H1 (cell line): ENCODE measurements at regions not wholly inside any gene's neighbourhood (a gene's known extent, or its start where the extent isn't known, plus 50 kb on each side); places are given as distances from the start of the nearest gene placed in this dataset.
A peak's percentile ranks its signal among the peaks of the same experiment; 100 is the strongest.

Experiments
- BRCA1 ChIP-seq: IDR thresholded peaks from 2 replicates; pipeline ENCODE4 v1.6.1; 2012; ENCODE audit warnings: low read depth, low read length, improper control_type of control experiment
- CREB1 ChIP-seq: IDR thresholded peaks from 2 replicates; pipeline ENCODE4 v1.6.1; 2012; ENCODE audit warnings: inconsistent platforms
- CTCF ChIP-seq, 3 experiments: IDR thresholded peaks; 1 replicate in 2 of 3; 2 replicates in 1 of 3; pipeline versions ENCODE4 v1.5.1 to v1.6.1; 2011; ENCODE audit warnings: low read length in 3 of 3, mild to moderate bottlenecking in 3 of 3, inconsistent platforms in 2 of 3, low read depth in 1 of 3, moderate library complexity in 1 of 3; ENCODE audit not compliant: insufficient read depth in 1 of 3; ENCODE audit errors: control extremely low read depth in 1 of 3
- MAX ChIP-seq: IDR thresholded peaks from 2 replicates; pipeline ENCODE4 v1.6.1; 2012; ENCODE audit warnings: inconsistent platforms
- RAD21 ChIP-seq, 2 experiments: IDR thresholded peaks in 1 of 2; conservative IDR thresholded peaks in 1 of 2; 2 replicates each; pipeline ENCODE4 v1.6.1; 2011; ENCODE audit warnings: low read depth in 2 of 2, low read length in 2 of 2, improper control_type of control experiment in 1 of 2, inconsistent platforms in 1 of 2, mild to moderate bottlenecking in 1 of 2, moderate library complexity in 1 of 2
- SIN3A ChIP-seq, 2 experiments: IDR thresholded peaks in 1 of 2; conservative IDR thresholded peaks in 1 of 2; 2 replicates each; pipeline ENCODE4 v1.6.1; 2011 to 2012; ENCODE audit warnings: low read length in 2 of 2, improper control_type of control experiment in 1 of 2, low read depth in 1 of 2, mild to moderate bottlenecking in 1 of 2
- TAF1 ChIP-seq: IDR thresholded peaks from 2 replicates; pipeline ENCODE4 v1.6.1; 2011; ENCODE audit warnings: mild to moderate bottlenecking, low read depth, low read length
- TAF7 ChIP-seq: optimal IDR thresholded peaks from 2 replicates; pipeline ENCODE3; 2011; ENCODE audit warnings: low read depth, mild to moderate bottlenecking, inconsistent platforms, low read length, moderate library complexity, borderline replicate concordance
- TCF12 ChIP-seq: IDR thresholded peaks from 2 replicates; pipeline ENCODE4 v1.6.1; 2011; ENCODE audit warnings: low read depth, mild to moderate bottlenecking, low read length
- ZNF274 ChIP-seq: IDR thresholded peaks from 2 replicates; pipeline ENCODE4 v1.7.0; 2012; ENCODE audit warnings: low read length, borderline replicate concordance; ENCODE audit errors: extremely low read depth

- peak; percentile 29 for TF ChIP-seq TAF7
- TF ChIP-seq TCF12 = 0 out of 2 replicates have a peak, but pooled peaks have one; percentile 34
- peak; percentile 97 to 99 (median 98) for TF ChIP-seq CTCF (IDR thresholded peaks at IDR 0.05; ENCODE audit: control extremely low read depth in 1 of 3, insufficient read depth in 1 of 3, low read depth in 1 of 3, low read length in 3 of 3)
- peak; percentile 96 to 100 for TF ChIP-seq RAD21 (IDR thresholded peaks at IDR 0.05 in 1 of 2, conservative IDR thresholded peaks at IDR 0.05 in 1 of 2; ENCODE audit: low read depth in 2 of 2, low read length in 2 of 2)
- TF ChIP-seq BRCA1 = no peak
- peak; percentile 42 for TF ChIP-seq CREB1
- no peak for TF ChIP-seq TAF1
- TF ChIP-seq ZNF274 = no peak
- TF ChIP-seq SIN3A (conservative IDR thresholded peaks at IDR 0.05 in 1 of 2, IDR thresholded peaks at IDR 0.05 in 1 of 2; ENCODE audit: low read depth in 1 of 2, low read length in 2 of 2) = 0 out of 4 replicates have a peak, but pooled peaks of 1 of the 2 experiments have one; percentile 62
- TF ChIP-seq MAX = peak; percentile 31; the same call in 1 of the 2 replicates
Measured at GRCh38 chr1:5745800-5746610, 246.2 kb downstream of the NPHP4 start (continued).
